Karpas-422 (cell line): ENCODE measurements at regions not wholly inside any gene's neighbourhood (a gene's known extent, or its start where the extent isn't known, plus 50 kb on each side); places are given as distances from the start of the nearest gene placed in this dataset.

Source experiments
- DNase-seq: peaks from one replicate; pipeline ENCODE4 v3.0.0-alpha.2; 2015
- H2AFZ ChIP-seq: fragments of 200-600 bp; sonication (generic); 2 replicates; pipeline ENCODE4 v1.6.1; 2014; ENCODE audit warnings: antibody characterized with exemption, low read length, mixed read lengths
- H3K27ac ChIP-seq: fragments of 200-600 bp; sonication (generic); 2 replicates; pipeline ENCODE4 v1.5.1; 2014; ENCODE audit warnings: mild to moderate bottlenecking, low read length, moderate library complexity
- H3K27me3 ChIP-seq: fragments of 200-600 bp; sonication (generic); 2 replicates; pipeline ENCODE4 v1.6.1; 2014; ENCODE audit warnings: low read length, mixed read lengths
- H3K36me3 ChIP-seq: fragments of 200-600 bp; sonication (generic); 2 replicates; pipeline ENCODE4 v1.6.1; 2014; ENCODE audit warnings: low read length, mixed read lengths; ENCODE audit not compliant: insufficient read depth
- H3K4me1 ChIP-seq: fragments of 200-600 bp; sonication (generic); 2 replicates; pipeline ENCODE4 v1.6.1; 2014; ENCODE audit warnings: mild to moderate bottlenecking, low read length, mixed read lengths
- H3K4me2 ChIP-seq: fragments of 200-600 bp; sonication (generic); 2 replicates; pipeline ENCODE4 v1.6.1; 2014; ENCODE audit warnings: low read length, low read depth, mild to moderate bottlenecking; ENCODE audit not compliant: poor library complexity, severe bottlenecking
- H3K4me3 ChIP-seq: fragments of 200-600 bp; sonication (generic); 2 replicates; pipeline ENCODE4 v1.5.1; 2014; ENCODE audit warnings: mild to moderate bottlenecking, antibody characterized with exemption, low read length, mixed read lengths
- H3K79me2 ChIP-seq: fragments of 200-600 bp; sonication (generic); 2 replicates; pipeline ENCODE4 v1.6.1; 2014; ENCODE audit warnings: mild to moderate bottlenecking, low read length, mixed read lengths
- H3K9ac ChIP-seq: fragments of 200-600 bp; sonication (generic); 2 replicates; pipeline ENCODE4 v1.6.0; 2014; ENCODE audit warnings: low read length
- H3K9me2 ChIP-seq: fragments of 200-600 bp; sonication (generic), shearing (Covaris generic); replicated peaks from 2 replicates; pipeline ENCODE4 v1.6.0; 2014; ENCODE audit warnings: mild to moderate bottlenecking, low read length, moderate library complexity; ENCODE audit not compliant: insufficient read depth
- H3K9me3 ChIP-seq: fragments of 300-700, 200-600 bp; sonication (generic); 2 replicates; pipeline ENCODE4 v1.6.1; 2014; ENCODE audit warnings: low read length, mixed read lengths
- H4K20me1 ChIP-seq: fragments of 200-600 bp; sonication (generic); 2 replicates; pipeline ENCODE4 v1.6.1; 2014; ENCODE audit warnings: mild to moderate bottlenecking, antibody characterized with exemption, low read length, low read depth; ENCODE audit not compliant: insufficient read depth

DNA sequence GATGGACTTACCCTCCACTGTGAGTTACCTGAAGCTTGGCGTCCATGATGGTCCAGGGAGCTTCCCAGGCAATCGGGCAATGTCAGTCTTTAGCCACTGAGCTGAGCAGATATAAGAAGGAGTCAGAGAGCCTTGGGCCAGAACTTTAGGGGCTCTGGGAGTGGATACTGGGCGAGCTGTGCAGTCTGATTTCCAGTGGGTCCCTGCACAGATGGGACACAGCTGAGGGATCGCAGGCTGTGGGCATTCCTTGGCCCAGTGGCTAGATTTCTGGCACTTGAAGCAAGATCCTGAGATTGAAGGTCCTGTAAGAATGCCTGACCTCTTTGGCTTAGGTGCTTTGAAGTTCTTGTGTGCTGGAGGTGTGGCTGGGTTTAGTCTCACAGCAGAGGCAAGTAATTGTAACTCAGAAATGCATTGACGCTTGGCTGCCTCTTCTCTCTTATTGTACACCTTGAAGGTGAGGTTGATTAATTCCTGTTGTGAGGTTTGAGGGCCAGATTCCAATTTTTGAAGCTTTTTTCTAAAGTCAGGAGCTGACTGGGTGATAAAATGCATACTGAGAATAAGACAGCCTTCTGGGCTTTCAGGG is 2283.8 kb downstream of the TP53TG3F start:
- Histone ChIP-seq H3K79me2 (no peaks in the 10 kb centered on the region), H3K4me3 (no peak overlapping the region), H3K36me3 (no peaks in the 10 kb centered on the region), H3K4me1 (no peaks in the 10 kb centered on the region), H4K20me1 (no peaks in the 10 kb centered on the region), H3K4me2 (no peak overlapping the region), H3K9ac (no peak overlapping the region), H2AFZ (no peak overlapping the region), H3K27me3 (no peaks in the 10 kb centered on the region), H3K9me3 (peaks cover 3% of the 10 kb centered on the region; the same call in 1 of the 2 replicates), H3K27ac (no peak overlapping the region), H3K9me2 (no peaks in the 10 kb centered on the region)
- DNase-seq: no peak

DNA sequence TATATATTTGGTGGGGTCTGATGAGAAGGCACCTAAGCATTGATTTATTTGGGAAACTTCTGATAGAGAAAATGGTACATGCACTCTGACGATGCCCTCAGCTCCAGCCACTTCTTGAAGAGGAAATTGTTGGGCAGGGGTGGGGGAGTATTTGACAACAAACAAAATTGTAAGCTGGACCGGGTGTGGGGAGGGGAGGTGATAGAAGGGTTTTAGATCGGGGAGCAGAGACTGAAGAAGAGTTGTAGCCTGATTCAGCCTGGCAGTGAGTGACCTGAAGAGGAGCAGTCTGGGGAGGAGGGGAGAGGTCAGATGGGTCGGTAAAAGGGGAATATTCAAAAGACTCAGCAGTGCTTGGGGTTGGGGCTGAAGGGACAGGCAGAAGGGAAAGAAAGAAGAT is 2284.7 kb downstream of the TP53TG3F start:
- Histone ChIP-seq H4K20me1 (no peaks in the 10 kb centered on the region), H3K9ac (no peak overlapping the region), H3K36me3 (no peaks in the 10 kb centered on the region), H3K9me3 (peaks cover under 1% of the 10 kb centered on the region; the same call in 1 of the 2 replicates), H3K4me3 (no peak overlapping the region), H3K27ac (no peak overlapping the region), H3K4me2 (no peak overlapping the region), H3K27me3 (no peaks in the 10 kb centered on the region), H3K4me1 (no peaks in the 10 kb centered on the region), H3K79me2 (no peaks in the 10 kb centered on the region), H2AFZ (no peak overlapping the region), H3K9me2 (no peaks in the 10 kb centered on the region)
- no peak for DNase-seq

DNA sequence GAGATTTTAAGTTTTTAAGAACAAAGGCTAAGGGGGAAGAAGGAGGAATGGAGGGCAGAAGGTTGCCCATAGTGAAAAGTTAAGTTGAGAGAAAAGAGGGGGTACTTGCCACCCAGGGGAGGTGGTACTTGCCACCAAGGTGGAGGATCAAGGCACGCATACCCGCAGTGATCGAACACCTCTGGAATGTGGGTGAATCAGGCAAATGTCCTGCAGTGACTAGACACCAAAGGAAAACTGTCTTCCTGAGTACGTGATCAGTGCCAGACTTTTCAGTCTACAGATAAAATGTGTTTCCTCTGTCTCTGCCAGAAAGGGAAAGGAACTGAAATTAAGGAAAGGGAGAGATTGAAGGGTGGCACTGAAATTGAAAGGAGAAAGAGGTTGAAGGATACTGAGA is 2285.3 kb downstream of the TP53TG3F start:
- H3K27me3 ChIP-seq: no peaks in the 10 kb centered on the region
- H3K9me3 ChIP-seq: no peaks in the 10 kb centered on the region; the same call in 1 of the 2 replicates
- H3K9ac ChIP-seq: no peak overlapping the region
- no peak overlapping the region for H3K27ac ChIP-seq
- no peaks in the 10 kb centered on the region for H3K36me3 ChIP-seq
- no peaks in the 10 kb centered on the region for H3K9me2 ChIP-seq
- no peak overlapping the region for H2AFZ ChIP-seq
- no peak overlapping the region for H3K4me3 ChIP-seq
- H4K20me1 ChIP-seq: no peaks in the 10 kb centered on the region
- no peak for DNase-seq
- H3K79me2 ChIP-seq: no peaks in the 10 kb centered on the region
- no peaks in the 10 kb centered on the region for H3K4me1 ChIP-seq
- H3K4me2 ChIP-seq: no peak overlapping the region

DNA sequence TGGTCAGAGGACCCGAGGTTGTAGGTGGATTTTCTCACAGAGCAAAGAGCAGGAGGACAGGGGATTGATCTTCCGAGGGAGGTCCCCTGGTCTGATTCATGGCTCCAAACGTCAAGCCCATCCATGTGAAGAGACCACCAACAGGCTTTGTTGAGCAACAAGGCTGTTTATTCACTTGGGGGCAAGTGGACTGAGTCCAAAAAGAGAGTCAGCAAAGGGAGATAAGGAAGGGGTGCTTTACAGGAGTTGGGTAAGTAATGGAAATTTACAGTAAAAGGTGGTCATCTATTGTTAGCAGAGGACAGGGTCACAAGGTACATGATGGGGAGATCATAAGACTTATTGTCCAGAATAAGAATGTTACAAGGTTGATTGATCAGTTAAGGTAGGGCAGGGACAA is 2285.8 kb downstream of the TP53TG3F start:
- no peaks in the 10 kb centered on the region for H3K4me1 ChIP-seq
- no peak overlapping the region for H3K9ac ChIP-seq
- H3K27me3 ChIP-seq: no peaks in the 10 kb centered on the region
- no peak overlapping the region for H3K4me3 ChIP-seq
- no peak overlapping the region for H3K27ac ChIP-seq
- H3K4me2 ChIP-seq: no peak overlapping the region
- H3K9me2 ChIP-seq: no peaks in the 10 kb centered on the region
- no peaks in the 10 kb centered on the region for H3K36me3 ChIP-seq
- H2AFZ ChIP-seq: no peak overlapping the region
- no peak for DNase-seq
- H3K9me3 ChIP-seq: no peaks in the 10 kb centered on the region; the same call in 1 of the 2 replicates
- no peaks in the 10 kb centered on the region for H3K79me2 ChIP-seq
- no peaks in the 10 kb centered on the region for H4K20me1 ChIP-seq

DNA sequence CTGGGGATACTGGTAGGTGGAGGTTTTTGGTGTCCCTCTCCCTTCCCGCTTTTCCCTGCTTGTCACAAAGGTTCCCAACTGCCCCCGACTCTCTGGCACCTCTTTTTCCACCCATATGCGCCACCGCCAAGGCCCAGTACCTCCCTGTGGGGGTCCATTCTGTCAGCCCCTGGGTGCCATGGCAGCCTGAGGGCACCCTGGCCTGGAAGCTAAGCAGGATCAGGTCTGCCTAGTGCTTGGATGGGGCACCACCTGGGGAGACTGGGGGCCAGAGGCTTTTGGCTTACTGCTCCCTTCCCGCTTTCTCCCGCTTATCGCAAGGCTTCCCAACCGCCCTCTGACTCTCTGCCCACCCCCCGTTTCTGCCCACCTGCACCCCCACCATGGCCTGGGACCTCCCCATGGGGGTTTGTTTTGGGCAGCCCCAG is 2286.4 kb downstream of the TP53TG3F start:
- Histone ChIP-seq H3K9me2 (no peaks in the 10 kb centered on the region), H3K36me3 (no peaks in the 10 kb centered on the region), H3K9ac (no peak overlapping the region), H3K4me1 (no peaks in the 10 kb centered on the region), H3K9me3 (no peaks in the 10 kb centered on the region; the same call in 1 of the 2 replicates), H4K20me1 (no peaks in the 10 kb centered on the region), H2AFZ (no peak overlapping the region), H3K27me3 (no peaks in the 10 kb centered on the region), H3K4me2 (no peak overlapping the region), H3K79me2 (no peaks in the 10 kb centered on the region), H3K27ac (no peak overlapping the region), H3K4me3 (no peak overlapping the region)
- no peak for DNase-seq

DNA sequence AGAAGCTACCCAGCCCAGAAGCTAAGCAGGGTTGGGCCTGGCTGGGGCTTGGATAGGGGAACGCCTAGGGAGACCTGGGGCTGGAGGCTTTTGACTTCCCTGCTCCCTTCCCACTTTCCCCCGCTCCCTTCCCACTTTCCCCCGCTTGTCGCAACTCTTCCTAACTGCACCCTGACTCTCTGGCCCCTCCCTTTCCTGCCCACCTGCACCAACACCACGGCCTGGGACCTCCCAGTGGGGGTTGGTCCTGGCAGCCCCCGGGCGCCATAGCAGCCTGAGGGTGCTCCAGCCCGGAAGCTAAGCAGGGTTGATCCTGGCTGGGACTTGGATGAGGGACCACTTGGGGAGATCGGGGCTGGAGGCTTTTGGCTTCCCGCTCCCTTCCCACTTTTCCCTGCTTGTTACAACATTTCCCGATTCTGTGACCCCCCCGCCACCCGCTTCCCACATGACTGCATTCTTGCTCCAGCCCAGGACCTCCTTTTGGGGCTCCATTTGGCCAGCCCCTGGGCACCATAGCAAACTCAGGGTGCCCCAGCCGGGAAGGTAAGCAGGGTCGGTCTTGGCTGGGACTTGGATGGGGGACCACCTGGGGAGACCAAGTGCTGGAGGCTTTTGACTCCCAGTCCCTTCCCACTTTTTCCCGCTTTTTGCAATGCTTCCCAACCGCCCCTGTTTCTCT is 2287.0 kb downstream of the TP53TG3F start:
- no peak overlapping the region for H3K4me2 ChIP-seq
- H2AFZ ChIP-seq: no peak overlapping the region
- no peak for DNase-seq
- H3K79me2 ChIP-seq: no peaks in the 10 kb centered on the region
- no peaks in the 10 kb centered on the region; the same call in 1 of the 2 replicates for H3K9me3 ChIP-seq
- no peaks in the 10 kb centered on the region for H3K4me1 ChIP-seq
- no peaks in the 10 kb centered on the region for H3K36me3 ChIP-seq
- no peak overlapping the region for H3K4me3 ChIP-seq
- H3K27ac ChIP-seq: no peak overlapping the region
- H3K27me3 ChIP-seq: no peaks in the 10 kb centered on the region
- no peak overlapping the region for H3K9ac ChIP-seq
- H4K20me1 ChIP-seq: no peaks in the 10 kb centered on the region
- no peaks in the 10 kb centered on the region for H3K9me2 ChIP-seq

DNA sequence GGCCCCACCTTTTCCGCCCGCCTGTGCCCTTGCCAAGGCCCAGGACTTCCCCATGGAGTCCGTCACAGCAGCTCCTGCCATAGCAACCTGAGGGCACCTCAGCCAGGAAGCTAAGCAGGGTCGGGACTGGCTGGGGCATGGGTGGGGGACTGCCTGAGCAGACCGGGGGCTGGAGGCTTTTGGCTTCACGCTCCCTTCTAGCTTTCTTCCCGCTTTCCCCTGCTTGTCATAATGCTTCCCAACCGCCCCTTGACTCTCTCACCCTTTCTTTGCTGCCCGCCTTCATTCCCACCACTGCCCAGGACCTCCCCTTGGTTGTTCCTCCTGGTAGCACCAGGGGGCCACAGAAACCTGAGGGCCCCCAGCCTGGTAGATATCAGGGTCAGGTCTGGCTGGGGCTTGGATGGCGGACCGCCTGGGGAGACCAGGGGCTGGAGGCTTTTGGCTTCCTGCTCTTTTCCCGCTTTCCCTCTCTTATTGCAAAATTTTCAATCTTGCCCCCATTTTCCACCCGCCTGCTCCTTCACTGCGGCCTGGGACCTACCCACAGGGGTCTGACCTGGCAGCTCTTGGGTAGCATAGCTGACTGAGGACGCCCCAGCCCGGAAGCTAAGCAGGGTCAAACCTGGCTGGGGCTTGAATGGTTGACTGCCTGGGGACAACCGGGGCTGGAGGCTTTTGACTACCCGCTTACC is 2287.7 kb downstream of the TP53TG3F start:
- Histone ChIP-seq H3K9me2 (no peaks in the 10 kb centered on the region), H3K4me1 (no peaks in the 10 kb centered on the region), H2AFZ (no peak overlapping the region), H3K27ac (no peak overlapping the region), H3K9me3 (no peaks in the 10 kb centered on the region; the same call in 1 of the 2 replicates), H3K27me3 (no peaks in the 10 kb centered on the region), H3K79me2 (no peaks in the 10 kb centered on the region), H3K36me3 (no peaks in the 10 kb centered on the region), H3K9ac (no peak overlapping the region), H4K20me1 (no peaks in the 10 kb centered on the region), H3K4me2 (no peak overlapping the region), H3K4me3 (no peak overlapping the region)
- no peak for DNase-seq

DNA sequence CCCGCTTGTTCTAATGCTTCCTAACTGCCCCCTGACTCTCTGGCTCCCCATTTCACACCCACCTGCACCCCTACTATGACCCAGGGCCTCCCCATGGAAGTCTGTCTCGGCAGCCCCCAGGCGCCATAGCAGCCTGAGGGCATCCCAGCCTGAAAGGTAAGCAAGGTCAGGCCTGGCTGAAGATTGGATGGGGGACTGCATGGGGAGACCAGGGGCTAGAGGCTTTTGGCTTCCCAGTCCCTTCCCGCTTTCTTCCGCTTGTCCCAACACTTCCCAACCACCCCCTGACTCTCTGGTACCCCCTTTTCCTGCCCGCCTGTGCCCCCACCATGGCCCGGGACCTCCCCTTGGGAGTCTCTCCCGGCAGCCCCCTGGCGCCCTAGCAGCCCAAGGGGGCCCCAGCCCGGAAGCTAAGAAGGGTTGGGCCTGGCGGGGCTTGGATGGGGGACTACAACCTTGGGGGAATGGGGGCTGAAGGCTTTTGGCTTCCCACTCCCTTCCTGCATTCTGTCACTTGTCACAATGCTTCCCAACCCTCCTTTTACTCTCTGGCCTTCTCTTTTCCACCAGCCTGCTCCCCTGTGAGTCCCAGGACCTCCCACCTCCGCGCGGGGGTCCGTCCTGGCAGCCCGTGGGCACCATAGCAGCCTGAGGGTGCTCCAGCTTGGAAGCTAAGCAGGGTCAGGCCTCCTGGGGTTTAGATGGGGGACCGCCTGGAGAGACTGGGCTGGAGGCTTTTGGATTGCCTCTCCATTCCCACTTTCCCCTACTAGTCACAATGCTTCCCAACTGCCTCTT is 2288.4 kb downstream of the TP53TG3F start:
- Histone ChIP-seq H3K9me2 (no peaks in the 10 kb centered on the region), H3K79me2 (no peaks in the 10 kb centered on the region), H3K9ac (no peak overlapping the region), H3K4me3 (no peak overlapping the region), H3K9me3 (no peaks in the 10 kb centered on the region; the same call in 1 of the 2 replicates), H2AFZ (no peak overlapping the region), H3K27ac (no peak overlapping the region), H3K36me3 (no peaks in the 10 kb centered on the region), H3K4me1 (no peaks in the 10 kb centered on the region), H3K27me3 (no peaks in the 10 kb centered on the region), H4K20me1 (no peaks in the 10 kb centered on the region), H3K4me2 (no peak overlapping the region)
- DNase-seq: no peak
